ENCODE measurements at regions not wholly inside any gene's neighbourhood (a gene's known extent, or its start where the extent isn't known, plus 50 kb on each side); places are given as distances from the start of the nearest gene placed in this dataset.
A peak's percentile ranks its signal among the peaks of the same experiment; 100 is the strongest.

- no peaks in the 10 kb centered on the region for H4K20me1 ChIP-seq (ENCODE audit: control insufficient read depth, extremely low read depth, insufficient read depth, low read length)
- no peaks in the 10 kb centered on the region for H3K36me3 ChIP-seq (ENCODE audit: control insufficient read depth, insufficient read depth, low read length)
- DNase-seq (ENCODE audit: low read depth in 2 of 2) = no peak
- no peaks in the 10 kb centered on the region for H3K27me3 ChIP-seq (ENCODE audit: control insufficient read depth, insufficient read depth, low read length)
- no peaks in the 10 kb centered on the region for H3K4me1 ChIP-seq (ENCODE audit: control insufficient read depth, extremely low read depth, insufficient read depth, low read length)
- no peak overlapping the region for H3K4me3 ChIP-seq (replicated peaks in 1 of 4; ENCODE audit: control extremely low read depth in 1 of 4, insufficient read depth in 1 of 4, low read depth in 3 of 4, low read length in 4 of 4)
- H2AFZ ChIP-seq (ENCODE audit: low read length) = no peak overlapping the region
- H3K27ac ChIP-seq (ENCODE audit: insufficient read depth, low read length) = no peak overlapping the region
- H3K9ac ChIP-seq (ENCODE audit: insufficient read depth, low read length) = no peak overlapping the region
- no peaks in the 10 kb centered on the region for H3K9me3 ChIP-seq (ENCODE audit: control insufficient read depth, insufficient read depth, low read depth, low read length)
- TF ChIP-seq EZH2 (IDR thresholded peaks at IDR 0.05; ENCODE audit: low read length, missing control alignments) = no peak
- TF ChIP-seq CTCF (conservative IDR thresholded peaks at IDR 0.05 in 1 of 2, IDR thresholded peaks at IDR 0.05 in 1 of 2; ENCODE audit: low read depth in 1 of 2, low read length in 2 of 2) = no peak
- H3K79me2 ChIP-seq (ENCODE audit: control insufficient read depth, insufficient read depth, low read length) = no peaks in the 10 kb centered on the region
- H3K4me2 ChIP-seq (ENCODE audit: extremely low read depth, insufficient read depth, low read length) = no peak overlapping the region
These were observed 153.9 kb upstream of the TPM1 start for GRCh38 chr15:62888623-62889022.

- Histone ChIP-seq H2AFZ (ENCODE audit: low read length) (no peak overlapping the region), H3K36me3 (ENCODE audit: control insufficient read depth, insufficient read depth, low read length) (no peaks in the 10 kb centered on the region), H3K9me3 (ENCODE audit: control insufficient read depth, insufficient read depth, low read depth, low read length) (no peaks in the 10 kb centered on the region), H3K79me2 (ENCODE audit: control insufficient read depth, insufficient read depth, low read length) (no peaks in the 10 kb centered on the region), H3K4me2 (ENCODE audit: extremely low read depth, insufficient read depth, low read length) (no peak overlapping the region), H3K4me3 (replicated peaks in 1 of 4; ENCODE audit: control extremely low read depth in 1 of 4, insufficient read depth in 1 of 4, low read depth in 3 of 4, low read length in 4 of 4) (no peak overlapping the region), H3K27me3 (ENCODE audit: control insufficient read depth, insufficient read depth, low read length) (no peaks in the 10 kb centered on the region), H4K20me1 (ENCODE audit: control insufficient read depth, extremely low read depth, insufficient read depth, low read length) (no peaks in the 10 kb centered on the region), H3K9ac (ENCODE audit: insufficient read depth, low read length) (no peak overlapping the region), H3K4me1 (ENCODE audit: control insufficient read depth, extremely low read depth, insufficient read depth, low read length) (no peaks in the 10 kb centered on the region), H3K27ac (ENCODE audit: insufficient read depth, low read length) (no peak overlapping the region)
- DNase-seq (ENCODE audit: low read depth in 2 of 2) = no peak
- TF ChIP-seq CTCF (conservative IDR thresholded peaks at IDR 0.05 in 1 of 2, IDR thresholded peaks at IDR 0.05 in 1 of 2; ENCODE audit: low read depth in 1 of 2, low read length in 2 of 2) = no peak
- no peak for TF ChIP-seq EZH2 (IDR thresholded peaks at IDR 0.05; ENCODE audit: low read length, missing control alignments)
These were observed 153.3 kb upstream of the TPM1 start for GRCh38 chr15:62889141-62889661.

GRCh38 chr15:62889734-62890505, 152.6 kb upstream of the TPM1 start:
- Histone ChIP-seq H3K27ac (ENCODE audit: insufficient read depth, low read length) (no peak overlapping the region), H3K27me3 (ENCODE audit: control insufficient read depth, insufficient read depth, low read length) (no peaks in the 10 kb centered on the region), H3K4me3 (replicated peaks in 1 of 4; ENCODE audit: control extremely low read depth in 1 of 4, insufficient read depth in 1 of 4, low read depth in 3 of 4, low read length in 4 of 4) (no peak overlapping the region), H3K79me2 (ENCODE audit: control insufficient read depth, insufficient read depth, low read length) (no peaks in the 10 kb centered on the region), H2AFZ (ENCODE audit: low read length) (no peak overlapping the region), H3K36me3 (ENCODE audit: control insufficient read depth, insufficient read depth, low read length) (no peaks in the 10 kb centered on the region), H3K9ac (ENCODE audit: insufficient read depth, low read length) (no peak overlapping the region), H3K4me2 (ENCODE audit: extremely low read depth, insufficient read depth, low read length) (no peak overlapping the region), H3K4me1 (ENCODE audit: control insufficient read depth, extremely low read depth, insufficient read depth, low read length) (peaks cover 2% of the 10 kb centered on the region), H4K20me1 (ENCODE audit: control insufficient read depth, extremely low read depth, insufficient read depth, low read length) (no peaks in the 10 kb centered on the region), H3K9me3 (ENCODE audit: control insufficient read depth, insufficient read depth, low read depth, low read length) (no peaks in the 10 kb centered on the region)
- TF ChIP-seq CTCF (conservative IDR thresholded peaks at IDR 0.05 in 1 of 2, IDR thresholded peaks at IDR 0.05 in 1 of 2; ENCODE audit: low read depth in 1 of 2, low read length in 2 of 2) = no peak
- peak; percentile 59 to 72 for DNase-seq (ENCODE audit: low read depth in 2 of 2)

Measured in fibroblast of lung (primary cell).